Cerebellar nuclear complex (tissue), 1 donor: ENCODE measurements at regions not wholly inside any gene's neighbourhood (a gene's known extent, or its start where the extent isn't known, plus 50 kb on each side); places are given as distances from the start of the nearest gene placed in this dataset.
"Not testable (repeated sequence)": the region's sequence is repeated elsewhere in the genome, so short reads cannot be mapped to it uniquely, and the experiment has no call there.

Experiments used
- DNase-seq, 2 experiments: peaks; one replicate each; lab custom pipeline; 2025; lab: John Stamatoyannopoulos, UW

- DNase-seq: no peak
Observed at GRCh38 chr6:3962291-3963280, 113.4 kb downstream of the FAM50B start.

- no peak for DNase-seq
Observed at GRCh38 chr6:3963426-3963825, 114.3 kb downstream of the FAM50B start.

GRCh38 chr6:3965071-3965718 is 113.7 kb downstream of the FAM217A start:
- no peak for DNase-seq

- DNase-seq: no peak
Observed at GRCh38 chr6:3966426-3966825, 112.5 kb downstream of the FAM217A start.

GRCh38 chr6:3970097-3970496 is 108.8 kb downstream of the FAM217A start:
- no peak for DNase-seq

GRCh38 chr6:3973152-3973551 is 105.8 kb downstream of the FAM217A start:
- not testable (repeated sequence) for DNase-seq

- no peak for DNase-seq
Observed at GRCh38 chr6:3977875-3978711, 100.8 kb downstream of the FAM217A start.

- DNase-seq: not testable (repeated sequence)
Observed at GRCh38 chr6:3978966-3979365, 100.0 kb downstream of the FAM217A start.

GRCh38 chr6:3981917-3982316 is 97.0 kb downstream of the FAM217A start:
- no peak for DNase-seq

- no peak for DNase-seq
Observed at GRCh38 chr6:3983778-3984177, 95.2 kb downstream of the FAM217A start.

GRCh38 chr6:3984494-3984893 is 94.4 kb downstream of the FAM217A start:
- no peak for DNase-seq

- no peak for DNase-seq
Observed at GRCh38 chr6:3986241-3986640, 92.7 kb downstream of the FAM217A start.

- DNase-seq: no peak
Observed at GRCh38 chr6:3987053-3987452, 91.9 kb downstream of the FAM217A start.

- no peak for DNase-seq
Observed at GRCh38 chr6:3987576-3987975, 91.4 kb downstream of the FAM217A start.

- DNase-seq: peak in 1 of 2 experiments; percentile 4
Observed at GRCh38 chr6:3990692-3991491, 88.0 kb downstream of the FAM217A start.

GRCh38 chr6:3991941-3992340 is 87.0 kb downstream of the FAM217A start:
- DNase-seq: no peak

GRCh38 chr6:3996349-3996748 is 82.6 kb downstream of the FAM217A start:
- no peak for DNase-seq

- no peak for DNase-seq
Observed at GRCh38 chr6:3997177-3997770, 81.7 kb downstream of the FAM217A start.

- DNase-seq: no peak
Observed at GRCh38 chr6:3999800-4000661, 78.9 kb downstream of the FAM217A start.

GRCh38 chr6:4004249-4004648 is 74.7 kb downstream of the FAM217A start:
- no peak for DNase-seq
